Stimulated activated CD8-positive, alpha-beta memory T cell treated with anti-CD3 and anti-CD28 coated beads, Interleukin-12 subunit alpha, Interleukin-12 subunit beta, amount 100 ng/mL, for 1 hour (primary cell): ENCODE measurements at regions not wholly inside any gene's neighbourhood (a gene's known extent, or its start where the extent isn't known, plus 50 kb on each side); places are given as distances from the start of the nearest gene placed in this dataset.
"Not testable (repeated sequence)": the region's sequence is repeated elsewhere in the genome, so short reads cannot be mapped to it uniquely, and the experiment has no call there.

Source experiments
- DNase-seq: peaks from one replicate; pipeline ENCODE4 v3.0.0-alpha.2; 2020; ENCODE audit warnings: low read depth

GRCh38 chr9:31588006-31588405 lies 796.4 kb upstream of the ACO1 start:
- no peak for DNase-seq

GRCh38 chr9:31588756-31589155 lies 795.7 kb upstream of the ACO1 start:
- DNase-seq = no peak

- no peak for DNase-seq
These were observed 794.4 kb upstream of the ACO1 start for GRCh38 chr9:31590091-31590490.

- not testable (repeated sequence) for DNase-seq
These were observed 787.4 kb upstream of the ACO1 start for GRCh38 chr9:31597086-31597485.

GRCh38 chr9:31597977-31598376 lies 786.5 kb upstream of the ACO1 start:
- no peak for DNase-seq

- DNase-seq = no peak
These were observed 782.8 kb upstream of the ACO1 start for GRCh38 chr9:31601666-31602065.

- DNase-seq = no peak
These were observed 779.9 kb upstream of the ACO1 start for GRCh38 chr9:31604531-31604930.

- DNase-seq = no peak
These were observed 779.3 kb upstream of the ACO1 start for GRCh38 chr9:31605164-31605563.

- no peak for DNase-seq
These were observed 777.8 kb upstream of the ACO1 start for GRCh38 chr9:31606678-31607077.

- no peak for DNase-seq
These were observed 776.0 kb upstream of the ACO1 start for GRCh38 chr9:31608416-31608815.

GRCh38 chr9:31608881-31609280 lies 775.6 kb upstream of the ACO1 start:
- no peak for DNase-seq

GRCh38 chr9:31612336-31613030 lies 772.0 kb upstream of the ACO1 start:
- DNase-seq = no peak

- DNase-seq = no peak
These were observed 768.5 kb upstream of the ACO1 start for GRCh38 chr9:31615966-31616365.

GRCh38 chr9:31623511-31623910 lies 760.9 kb upstream of the ACO1 start:
- DNase-seq = no peak

- no peak for DNase-seq
These were observed 755.2 kb upstream of the ACO1 start for GRCh38 chr9:31629292-31629691.

- no peak for DNase-seq
These were observed 747.2 kb upstream of the ACO1 start for GRCh38 chr9:31637265-31637664.

- no peak for DNase-seq
These were observed 746.6 kb upstream of the ACO1 start for GRCh38 chr9:31637861-31638260.

- DNase-seq = no peak
These were observed 745.0 kb upstream of the ACO1 start for GRCh38 chr9:31639451-31639850.

- DNase-seq = no peak
These were observed 715.1 kb upstream of the ACO1 start for GRCh38 chr9:31669311-31669710.

GRCh38 chr9:31671011-31671410 lies 713.4 kb upstream of the ACO1 start:
- DNase-seq = no peak

- DNase-seq = no peak
These were observed 710.2 kb upstream of the ACO1 start for GRCh38 chr9:31674264-31674663.

GRCh38 chr9:31677415-31677814 lies 707.0 kb upstream of the ACO1 start:
- DNase-seq = no peak

GRCh38 chr9:31677877-31678276 lies 706.6 kb upstream of the ACO1 start:
- DNase-seq = no peak

GRCh38 chr9:31683116-31683515 lies 701.3 kb upstream of the ACO1 start:
- DNase-seq = no peak

- no peak for DNase-seq
These were observed 686.5 kb upstream of the ACO1 start for GRCh38 chr9:31697956-31698355.
